ENCODE measurements at regions not wholly inside any gene's neighbourhood (a gene's known extent, or its start where the extent isn't known, plus 50 kb on each side); places are given as distances from the start of the nearest gene placed in this dataset.

DNA sequence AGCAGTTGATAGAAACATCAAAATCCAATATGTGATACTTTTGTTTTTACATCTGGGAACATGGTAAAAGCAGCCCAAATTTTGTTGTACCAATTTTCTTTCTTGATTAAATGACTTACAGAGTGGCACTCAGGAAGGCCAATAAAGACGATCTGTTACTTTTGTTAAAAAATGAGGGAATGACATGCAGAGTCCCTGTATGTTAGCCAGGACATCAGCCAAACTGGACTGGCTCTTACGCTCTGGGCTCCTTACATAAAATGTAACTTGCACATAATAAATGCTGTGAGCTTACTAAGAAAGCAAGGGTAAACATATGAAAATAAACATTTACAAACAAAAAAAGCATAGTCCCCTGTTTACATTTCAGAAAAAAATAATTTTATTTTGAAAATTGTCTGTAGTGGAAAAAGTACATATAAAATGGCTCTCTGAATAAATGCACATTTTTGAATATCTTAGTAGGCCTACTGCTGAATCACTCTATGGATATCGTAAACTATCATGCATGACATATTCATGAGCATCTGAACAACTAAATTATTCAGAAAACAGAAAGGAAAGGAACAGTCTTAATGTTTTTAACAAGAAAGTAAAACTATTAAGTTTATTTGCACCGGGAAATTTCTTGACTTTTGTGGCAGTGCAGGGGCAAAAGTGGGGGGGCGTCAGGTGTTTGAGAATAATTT lies 534.5 kb downstream of the KCTD12 start:
- DNase-seq (no peak), ATAC-seq (no peak)
- intact Hi-C loops (cut with DNase I), result no loop called here

DNA sequence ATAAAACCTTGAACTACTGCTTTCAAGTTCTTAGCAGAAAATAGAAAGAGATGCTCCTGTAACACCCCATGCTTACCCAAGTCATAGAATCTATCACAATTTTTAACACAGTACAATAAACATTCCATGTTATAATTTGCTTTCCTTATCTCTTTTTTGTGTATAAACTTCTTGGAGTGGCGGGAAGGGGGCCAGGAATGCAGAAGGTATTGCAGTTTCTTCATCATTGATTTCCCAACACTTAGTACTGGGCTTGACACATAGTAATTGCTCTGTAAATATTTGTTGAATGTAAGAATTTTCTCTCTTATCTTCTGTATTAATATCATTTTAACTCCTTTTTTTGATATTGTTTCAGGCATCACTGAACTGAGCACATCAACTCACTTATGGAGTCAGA lies 535.8 kb downstream of the KCTD12 start:
- DNase-seq (no peak), ATAC-seq (peak in 1 of 2 donors; percentile 76)
- intact Hi-C loops (cut with DNase I), result no loop called here

DNA sequence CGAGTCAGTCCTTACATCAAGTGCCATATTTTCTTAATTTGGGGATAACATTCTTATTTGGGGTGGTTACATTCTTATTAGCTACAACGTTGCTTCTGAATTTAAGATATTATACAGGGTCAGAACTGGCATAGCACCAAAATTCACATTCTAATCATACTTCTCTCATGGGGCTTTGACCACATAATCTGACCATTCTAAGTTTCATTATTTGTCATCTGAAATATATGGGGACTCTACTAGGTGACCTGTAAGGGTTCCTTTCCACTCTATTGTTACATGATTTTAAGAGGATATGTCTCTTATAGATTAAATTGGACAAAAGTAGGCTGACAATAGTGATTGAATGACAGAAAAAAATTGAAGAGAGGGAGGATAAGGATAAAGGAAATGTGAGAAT lies 536.5 kb downstream of the KCTD12 start:
- intact Hi-C loops (cut with DNase I), result no loop called here
- ATAC-seq (no peak), DNase-seq (no peak)

DNA sequence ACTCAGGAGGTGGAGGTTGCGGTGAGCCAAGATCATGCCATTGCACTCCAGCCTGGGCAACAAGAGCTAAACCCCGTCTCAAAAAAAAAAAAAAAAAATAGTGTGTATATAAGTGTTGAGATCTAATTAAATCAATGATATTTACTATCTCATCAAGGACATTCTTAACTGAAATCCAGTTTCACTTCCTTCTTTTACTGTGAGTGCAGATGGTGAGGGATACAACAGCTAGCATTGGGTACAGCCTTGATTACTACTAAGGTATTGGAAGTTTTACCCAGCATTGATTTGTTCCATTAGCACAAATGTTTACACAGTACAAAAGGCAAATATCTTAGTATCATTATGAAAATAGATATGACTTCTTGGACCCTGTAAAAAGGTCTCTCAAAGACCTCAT lies 546.6 kb downstream of the KCTD12 start:
- ATAC-seq, result no peak
- intact Hi-C loops (cut with DNase I), result no loop called here
- no peak for DNase-seq

DNA sequence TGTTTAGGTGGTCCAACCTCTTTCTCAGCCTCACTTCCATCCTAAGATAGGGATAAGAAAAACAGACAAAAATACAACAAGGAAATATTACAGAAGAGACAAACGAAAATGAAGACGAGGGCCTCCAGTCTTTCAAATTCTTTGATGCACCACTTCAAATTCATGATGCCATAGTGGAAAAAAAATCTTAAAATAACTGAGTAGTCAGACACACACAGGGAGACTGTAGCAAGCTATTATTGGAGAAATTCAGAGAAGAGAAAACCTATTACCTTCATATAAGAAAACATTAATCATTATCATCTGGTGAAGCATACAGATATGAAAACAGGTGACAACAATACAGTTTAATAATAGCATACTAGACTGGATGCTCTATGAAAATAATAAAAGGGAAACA lies 548.2 kb downstream of the KCTD12 start:
- ATAC-seq, result no peak
- no peak for DNase-seq
- intact Hi-C loops (cut with DNase I), result no loop called here

DNA sequence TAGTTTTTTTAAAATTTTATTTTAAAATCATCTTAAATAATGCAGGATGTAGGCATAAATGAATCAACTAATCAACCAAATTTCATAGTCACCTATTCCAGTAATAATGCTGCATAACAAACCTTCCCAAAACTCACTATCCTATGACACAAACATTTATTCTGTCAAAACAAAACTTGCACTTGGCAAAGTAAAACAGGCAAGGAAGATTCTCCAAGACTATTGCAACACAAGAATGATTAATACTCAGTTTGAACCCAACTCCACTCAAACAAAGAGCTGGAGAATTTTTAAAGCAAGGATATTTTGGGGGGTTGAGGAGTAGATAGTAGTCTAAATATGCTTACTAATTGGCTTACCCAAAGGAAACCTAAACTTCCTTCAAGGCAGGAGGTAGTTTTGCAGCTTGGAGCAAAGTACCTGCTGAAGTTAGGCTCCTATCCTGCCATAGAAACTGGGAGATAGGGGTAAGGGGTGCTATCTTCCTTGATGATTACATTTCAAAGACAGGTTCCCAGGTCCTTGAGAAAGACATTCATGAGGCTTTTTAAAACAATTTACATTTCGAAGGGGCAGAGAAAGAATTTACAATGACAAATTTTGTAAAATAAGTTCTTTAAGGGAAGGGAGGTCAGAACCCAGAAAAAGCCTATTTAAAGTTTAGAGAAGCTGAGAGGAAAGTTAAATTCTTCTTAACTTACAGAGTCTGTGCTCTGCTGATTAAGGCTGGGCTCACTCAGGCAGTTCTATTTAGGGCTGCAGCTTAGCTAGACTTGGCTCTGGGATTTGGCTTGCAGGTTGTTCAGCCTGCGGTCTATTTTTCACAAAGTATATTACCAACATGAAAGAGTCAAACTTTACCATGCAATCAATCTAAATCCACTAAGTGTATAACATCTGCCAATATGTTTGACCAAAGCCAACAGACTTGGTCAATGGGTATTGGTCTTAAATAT lies 549.0 kb downstream of the KCTD12 start:
- DNase-seq (no peak), ATAC-seq (peak in 1 of 2 donors; percentile 47)
- intact Hi-C loops (cut with DNase I), result no loop called here

DNA sequence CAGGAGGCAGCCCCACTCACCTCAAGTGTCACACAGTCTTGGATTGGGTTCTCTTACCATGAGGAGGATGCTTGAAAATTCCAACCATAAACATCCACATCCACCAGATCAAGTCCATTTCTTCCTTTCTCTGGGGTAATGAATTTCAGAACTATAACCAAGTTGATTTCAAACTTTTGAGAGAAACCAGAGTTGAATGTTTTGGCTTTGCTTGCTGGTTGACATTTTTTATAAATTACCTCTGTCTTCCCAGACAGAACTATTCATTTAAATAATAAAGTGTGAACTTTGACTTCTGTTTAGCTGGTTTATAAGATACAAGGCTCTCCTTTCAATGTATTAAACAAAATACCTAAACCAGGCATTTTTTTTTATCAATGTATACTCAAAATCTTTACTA lies 550.7 kb downstream of the KCTD12 start:
- ATAC-seq (no peak), DNase-seq (no peak)
- intact Hi-C loops (cut with DNase I), result no loop called here

DNA sequence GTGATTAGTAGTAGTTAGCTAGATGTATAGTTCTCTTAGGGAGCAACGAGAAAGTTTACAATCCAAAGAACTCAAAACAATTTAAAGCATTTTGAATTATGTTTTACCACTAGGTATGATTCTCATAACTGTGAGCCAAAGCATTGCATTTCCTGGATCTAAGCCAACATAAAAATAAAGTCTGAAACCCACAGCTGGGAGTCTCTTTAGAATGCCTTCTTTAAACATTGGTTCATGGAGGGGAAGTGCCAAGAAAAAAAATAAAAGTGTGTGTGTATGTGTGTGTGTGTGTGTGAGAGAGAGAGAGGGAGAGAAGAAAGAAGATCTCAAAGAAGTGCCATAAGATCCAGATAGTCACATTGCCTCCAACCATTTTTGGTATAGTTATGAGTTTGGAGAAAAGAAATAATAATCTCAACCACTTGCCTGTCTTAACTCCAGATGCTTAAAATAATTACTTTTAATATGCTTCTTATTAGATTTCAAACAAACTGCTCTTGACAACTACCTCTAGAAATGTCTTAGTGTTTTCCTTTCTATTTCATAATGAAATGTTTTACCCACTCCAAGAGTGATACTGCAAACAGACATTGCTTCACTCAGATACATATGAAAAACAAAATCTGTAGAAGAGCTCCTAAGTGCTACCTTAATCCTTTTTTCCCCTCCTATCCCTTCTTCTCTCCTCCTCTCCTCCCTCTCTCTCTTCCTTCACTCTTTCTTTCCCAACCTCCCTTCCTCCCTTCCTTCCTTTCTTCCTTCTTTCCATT lies 554.1 kb downstream of the KCTD12 start:
- no peak for DNase-seq
- peak in 1 of 2 donors; percentile 18 for ATAC-seq
- intact Hi-C loops (cut with DNase I), result no loop called here

DNA sequence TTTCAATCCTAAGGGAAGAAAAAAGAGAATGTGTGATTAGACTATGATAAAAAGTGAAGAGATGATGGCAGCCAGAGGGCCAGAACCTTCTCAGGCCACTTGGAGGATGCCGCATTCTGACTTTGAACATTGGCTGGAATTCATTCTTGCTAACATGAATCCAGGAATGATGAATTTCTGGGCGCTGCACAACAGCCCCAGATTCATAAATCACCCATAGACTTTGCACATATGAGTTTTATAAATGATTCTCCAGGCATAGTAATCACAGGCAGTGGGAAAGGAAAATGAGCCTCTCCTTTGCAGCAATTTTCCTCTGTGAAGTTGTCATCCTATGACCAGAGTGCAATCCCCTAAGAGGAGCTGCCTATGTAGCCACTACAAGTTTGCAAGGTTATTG lies 555.4 kb downstream of the KCTD12 start:
- intact Hi-C loops (cut with DNase I), result no loop called here
- no peak for DNase-seq
- no peak for ATAC-seq

DNA sequence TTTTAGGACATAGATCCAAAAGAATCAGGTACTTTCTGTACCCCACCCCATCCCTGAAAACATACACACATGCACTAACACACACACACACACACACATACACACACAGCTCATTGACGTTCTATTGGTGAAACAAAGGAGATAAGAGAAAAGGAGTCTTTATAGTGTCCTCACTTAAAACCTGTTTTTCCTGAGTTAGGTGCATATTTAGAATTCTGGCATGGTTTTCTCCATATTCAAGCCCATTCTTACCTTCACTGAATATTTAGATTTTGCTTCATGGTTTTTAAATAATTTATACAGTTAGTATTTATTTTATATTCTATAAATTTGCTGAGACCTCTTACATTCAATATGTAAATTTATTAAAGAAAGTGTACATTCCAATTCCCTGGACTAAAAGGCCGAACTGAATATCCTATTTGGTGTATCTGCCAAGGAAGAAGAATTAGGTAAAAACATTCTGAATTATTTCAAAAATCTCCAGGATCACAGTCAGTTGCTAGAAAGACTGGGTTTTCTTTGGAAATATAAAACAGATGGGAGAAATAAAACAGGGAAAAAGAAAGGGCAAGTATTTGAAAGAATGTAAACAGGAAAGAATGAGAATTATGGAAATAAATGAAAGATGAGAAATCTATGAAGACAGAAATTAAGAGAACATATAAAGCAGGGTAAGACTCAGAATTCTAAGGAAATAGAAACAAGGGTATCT lies 556.2 kb downstream of the KCTD12 start:
- DNase-seq, result no peak
- intact Hi-C loops (cut with DNase I), result no loop called here
- no peak for ATAC-seq

DNA sequence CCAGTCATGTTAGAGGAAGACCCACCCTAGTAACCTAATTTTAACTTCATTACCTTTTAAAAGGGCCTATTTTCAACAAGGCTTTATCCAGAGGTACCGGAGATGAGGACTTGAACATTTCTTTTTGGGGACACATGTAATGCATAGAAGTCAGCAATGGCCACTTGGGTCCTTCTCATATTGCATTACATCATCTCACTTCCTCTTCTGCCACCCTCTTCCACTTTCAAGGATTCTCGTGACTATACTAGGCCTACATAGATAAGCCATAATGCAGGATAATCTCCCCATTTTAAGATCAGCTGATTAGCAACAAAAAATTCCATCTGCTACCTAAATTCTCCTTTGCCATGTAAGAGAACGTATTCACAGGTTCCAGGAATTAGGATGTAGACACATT lies 557.2 kb downstream of the KCTD12 start:
- intact Hi-C loops (cut with DNase I), result no loop called here
- ATAC-seq (no peak), DNase-seq (no peak)

DNA sequence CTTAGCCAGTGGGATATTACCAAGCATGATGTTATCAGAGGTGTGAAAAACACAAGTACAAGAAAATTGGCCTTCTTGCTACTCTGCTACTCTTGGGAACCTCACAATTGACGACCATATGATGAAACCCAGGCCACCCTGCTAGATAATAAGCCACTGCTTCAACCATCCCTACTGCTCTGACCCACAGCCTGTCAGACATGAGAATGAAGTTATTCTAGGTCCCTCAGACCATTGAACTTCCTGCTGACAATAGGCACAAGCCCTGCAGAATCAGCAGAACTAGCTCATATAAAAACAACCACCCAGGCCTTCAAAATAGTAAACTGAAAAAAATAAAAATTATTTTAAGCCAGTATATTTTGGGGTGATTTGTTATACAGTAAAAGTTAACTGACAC lies 559.9 kb downstream of the KCTD12 start:
- no peak for ATAC-seq
- no peak for DNase-seq
- intact Hi-C loops (cut with DNase I), result no loop called here

DNA sequence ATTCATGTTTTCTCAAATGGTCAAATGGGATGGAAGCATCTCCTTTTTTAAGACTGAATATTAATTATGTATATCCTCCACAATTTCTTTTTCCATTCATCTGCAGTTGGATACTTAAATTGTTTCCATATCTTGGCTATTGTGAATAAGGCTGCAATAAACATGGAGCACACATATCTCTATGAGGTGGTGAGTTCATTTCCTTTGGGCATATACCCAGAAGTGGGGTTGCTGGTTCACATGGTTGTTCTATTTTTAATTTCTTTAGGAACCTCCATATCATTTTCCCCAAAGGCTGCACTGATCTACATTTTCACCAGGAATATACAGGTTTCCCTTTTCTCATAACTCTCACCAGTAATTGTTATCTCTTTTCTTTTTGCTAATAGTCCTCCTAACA lies 566.3 kb downstream of the KCTD12 start:
- ATAC-seq (no peak), DNase-seq (no peak)
- intact Hi-C loops (cut with DNase I), result no loop called here

DNA sequence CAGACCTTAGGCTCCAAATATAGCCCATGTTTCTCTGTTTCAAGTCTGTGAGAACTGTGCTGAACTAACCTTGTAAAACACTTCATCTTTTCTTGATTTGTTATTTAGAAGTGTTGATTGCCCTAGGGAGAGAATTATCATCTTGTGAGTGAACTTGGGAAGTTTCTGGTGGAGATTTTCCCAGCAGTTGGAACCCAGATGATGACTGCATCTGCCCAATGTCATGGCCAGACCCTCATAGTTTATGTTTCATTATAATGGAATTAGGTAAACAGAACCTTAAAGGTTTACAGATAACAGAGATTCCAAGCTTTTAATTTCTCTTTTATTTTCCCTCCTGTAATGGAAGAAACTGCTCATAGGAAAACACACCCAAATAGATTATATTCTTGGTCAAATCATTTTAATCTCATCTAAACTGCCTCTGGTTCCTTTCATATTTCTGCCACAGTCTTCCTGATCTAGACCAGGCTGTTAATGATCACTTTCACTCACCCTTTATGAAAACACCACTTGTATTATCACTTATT lies 569.1 kb downstream of the KCTD12 start:
- no peak for DNase-seq
- ATAC-seq, result no peak
- intact Hi-C loops (cut with DNase I), result no loop called here

DNA sequence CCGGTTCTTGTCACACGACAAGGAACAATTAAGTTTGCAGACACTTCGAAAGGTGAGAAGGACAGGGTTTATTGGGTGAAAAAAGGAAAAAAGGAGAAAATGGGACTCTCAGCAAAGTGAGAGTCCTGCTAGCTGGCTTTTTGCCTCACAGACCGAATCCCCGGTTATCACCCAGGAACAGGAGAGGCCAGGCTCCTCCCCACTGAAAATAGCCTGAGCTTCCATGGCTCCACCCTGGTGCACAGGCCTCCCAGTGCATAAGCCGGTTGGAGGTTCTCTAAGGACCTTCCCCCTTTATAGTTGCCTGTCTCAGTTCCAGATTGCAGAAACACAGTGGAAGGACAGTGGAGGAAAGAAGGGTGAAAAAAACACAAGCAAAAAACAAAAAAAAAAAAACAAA lies 571.7 kb downstream of the KCTD12 start:
- DNase-seq, result no peak
- intact Hi-C loops (cut with DNase I), result no loop called here
- ATAC-seq, result no peak

DNA sequence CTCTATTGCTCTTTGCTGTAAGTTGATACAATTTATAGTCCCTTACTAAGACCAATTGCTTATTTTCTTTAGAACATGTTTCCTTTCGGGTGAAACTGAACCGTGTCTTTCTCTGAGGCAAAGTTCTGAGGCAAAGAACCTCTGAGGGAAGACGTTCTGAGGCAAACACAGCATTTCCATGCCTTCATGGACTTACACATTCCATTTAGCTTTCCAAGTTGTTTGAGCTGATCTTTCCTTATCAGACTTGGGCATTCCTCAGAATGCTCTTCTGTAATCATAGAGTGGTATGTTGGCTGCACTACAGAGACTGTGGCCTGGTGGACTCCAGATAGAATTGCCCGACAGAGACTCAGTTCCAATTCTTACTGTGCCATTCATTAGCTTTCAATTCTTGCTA lies 579.1 kb downstream of the KCTD12 start:
- ATAC-seq (peak; percentile 59 to 87), DNase-seq (no peak)
- intact Hi-C loops (cut with DNase I), result no loop called here

DNA sequence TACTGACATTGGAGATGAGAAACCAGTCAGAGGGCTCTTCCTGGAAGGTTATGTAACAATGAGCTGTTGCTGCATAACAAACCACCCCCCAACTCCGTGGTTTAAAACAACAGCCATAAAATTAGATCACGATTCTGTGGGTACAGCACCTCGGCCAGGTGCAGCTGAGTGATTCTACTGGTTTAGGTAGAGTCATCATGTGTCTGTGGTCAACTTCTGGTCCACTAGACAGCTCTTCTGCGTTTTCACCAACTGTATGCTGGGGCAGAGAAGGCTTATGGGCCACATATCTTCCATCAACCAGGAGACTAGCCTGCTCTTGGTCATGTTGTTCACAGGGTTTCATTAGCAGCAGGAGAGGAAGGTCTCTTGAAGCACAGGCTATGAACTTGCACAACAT lies 585.5 kb downstream of the KCTD12 start:
- peak in 1 of 2 donors; percentile 58 for ATAC-seq
- intact Hi-C loops (cut with DNase I), result no loop called here

DNA sequence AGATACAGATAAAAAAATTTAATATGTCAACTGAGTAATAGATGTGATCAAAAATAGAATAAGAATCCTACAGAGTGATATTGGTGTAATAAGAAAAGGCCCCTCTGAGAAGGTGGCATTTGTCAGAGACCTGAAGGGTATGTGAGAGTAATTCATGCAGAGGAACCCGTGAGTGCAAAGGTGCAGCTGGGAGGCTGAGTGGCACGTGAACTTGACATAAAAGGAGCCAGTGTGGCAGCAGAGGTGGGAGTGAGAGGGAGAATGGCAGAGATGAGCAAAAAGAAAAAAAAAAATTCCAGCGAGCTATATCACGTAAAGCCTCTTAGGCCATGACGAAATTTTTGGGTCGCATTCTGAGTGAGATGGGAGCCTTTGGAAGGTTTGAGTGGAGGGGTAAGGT lies 588.9 kb downstream of the KCTD12 start:
- DNase-seq (no peak), ATAC-seq (no peak)
- intact Hi-C loops (cut with DNase I), result no loop called here

More for the DNA sequence above, 585.5 kb downstream of the KCTD12 start:
- no peak for DNase-seq

DNA sequence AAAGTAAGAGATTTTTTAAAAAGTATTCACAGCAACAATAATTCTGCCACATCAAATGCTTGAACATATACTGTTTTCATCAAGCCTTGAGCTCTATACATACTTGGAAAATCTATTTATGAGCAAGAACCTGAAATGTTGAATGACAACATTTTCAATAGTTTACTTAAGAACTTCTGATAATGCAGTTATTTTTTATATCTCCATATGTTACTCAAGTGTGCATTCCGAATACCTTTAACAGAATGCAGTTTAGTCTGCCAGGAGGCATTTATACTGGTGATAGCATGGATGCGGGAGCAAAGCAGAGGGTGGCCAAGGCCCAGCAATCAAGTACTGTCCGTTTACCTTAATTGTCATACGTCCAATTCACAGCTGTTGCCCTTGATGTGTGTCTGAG lies 589.5 kb downstream of the KCTD12 start:
- ATAC-seq (no peak), DNase-seq (no peak)
- intact Hi-C loops (cut with DNase I), result no loop called here

Measured in left cardiac atrium (tissue), 4 donors.